HuH-7 (cell line): ENCODE measurements at regions not wholly inside any gene's neighbourhood (a gene's known extent, or its start where the extent isn't known, plus 50 kb on each side); places are given as distances from the start of the nearest gene placed in this dataset.
"Not testable (repeated sequence)": the region's sequence is repeated elsewhere in the genome, so short reads cannot be mapped to it uniquely, and the experiment has no call there.

Experiments
- DNase-seq: peaks from one replicate; pipeline ENCODE4 v3.0.0; 2011; ENCODE audit warnings: low spot score

- DNase-seq = not testable (repeated sequence)
Measured at GRCh38 chr11:67768001-67768730, 93.7 kb upstream of the ALDH3B2 start.

GRCh38 chr11:67761211-67761610 lies 86.8 kb upstream of the ALDH3B2 start:
- DNase-seq = not testable (repeated sequence)

DNA sequence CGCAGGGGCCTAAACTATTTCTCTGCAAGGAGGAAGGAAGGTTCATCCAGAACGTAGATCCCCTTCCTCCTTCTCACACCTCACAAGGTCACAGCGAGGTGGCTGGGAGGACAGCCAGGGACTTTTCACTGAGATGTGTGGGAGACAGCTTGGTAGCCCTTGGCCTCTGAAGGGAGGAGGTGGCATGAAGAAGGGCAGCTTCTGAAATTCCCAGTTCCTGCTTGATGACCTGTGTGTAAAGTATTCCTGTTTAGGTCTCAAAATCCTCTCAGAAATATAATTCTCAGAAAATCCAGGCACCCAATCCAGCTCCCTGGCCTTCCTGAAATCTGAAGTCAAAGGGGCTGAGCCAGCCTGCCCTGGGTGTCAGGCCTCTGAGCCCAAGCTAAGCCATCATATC lies 84.9 kb upstream of the ALDH3B2 start:
- DNase-seq = not testable (repeated sequence)

DNA sequence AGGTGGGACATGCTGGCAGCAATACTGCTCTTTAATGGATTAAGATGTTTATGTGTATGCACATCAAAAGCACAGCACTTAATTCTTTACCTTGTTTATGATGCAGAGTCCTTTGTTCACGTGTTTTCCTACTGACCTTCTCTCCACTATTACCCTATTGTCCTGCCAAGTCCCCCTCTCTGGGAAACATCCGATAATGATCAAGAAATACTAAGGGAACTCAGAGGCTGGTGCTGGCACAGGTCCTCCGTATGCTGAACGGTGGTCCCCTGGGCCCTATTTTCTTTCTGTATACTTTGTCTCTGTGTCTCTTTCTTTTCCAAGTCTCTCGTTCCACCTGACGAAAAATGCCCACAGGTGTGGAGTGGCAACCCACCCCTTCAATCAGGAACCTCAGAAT lies 84.0 kb upstream of the ALDH3B2 start:
- DNase-seq = not testable (repeated sequence)

DNA sequence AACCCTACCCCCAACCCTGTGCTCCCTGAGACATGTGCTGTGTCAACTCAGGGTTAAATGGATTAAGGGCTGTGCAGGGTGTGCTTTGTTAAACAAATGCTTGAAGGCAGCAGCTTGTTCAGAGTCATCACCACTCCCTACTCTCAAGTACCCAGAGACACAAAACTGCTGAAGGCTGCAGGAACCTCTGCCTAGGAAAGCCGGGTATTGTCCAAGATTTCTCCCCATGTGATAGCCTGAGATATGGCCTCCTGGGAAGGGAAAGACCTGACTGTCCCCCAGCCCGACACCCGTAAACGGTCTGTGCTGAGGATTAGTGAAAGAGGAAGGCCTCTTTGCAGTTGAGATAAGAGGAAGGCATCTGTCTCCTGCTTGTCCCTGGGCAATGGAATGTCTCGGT lies 83.6 kb upstream of the ALDH3B2 start:
- not testable (repeated sequence) for DNase-seq

GRCh38 chr11:67753820-67754219 lies 79.4 kb upstream of the ALDH3B2 start:
- DNase-seq = not testable (repeated sequence)

DNA sequence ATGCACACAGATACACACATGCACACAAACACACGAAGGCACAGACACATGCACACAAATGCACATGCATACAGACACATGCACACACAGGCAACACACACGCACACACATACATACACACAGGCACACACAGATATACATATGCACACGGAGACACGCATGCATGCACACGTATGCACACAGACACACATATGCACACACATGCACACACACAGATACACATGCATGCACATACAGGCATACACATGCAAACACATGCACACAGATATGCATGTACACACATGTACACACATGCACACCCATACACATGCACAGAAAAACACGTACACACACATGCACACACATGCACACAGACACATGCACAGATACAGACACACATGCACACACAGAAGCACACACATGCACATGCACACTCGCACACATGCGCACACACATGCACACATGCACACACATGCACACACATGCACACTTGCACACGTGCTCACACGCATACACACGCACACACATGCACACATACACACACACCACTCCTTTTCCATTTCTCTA lies 70.8 kb upstream of the ALDH3B2 start:
- DNase-seq = no peak

DNA sequence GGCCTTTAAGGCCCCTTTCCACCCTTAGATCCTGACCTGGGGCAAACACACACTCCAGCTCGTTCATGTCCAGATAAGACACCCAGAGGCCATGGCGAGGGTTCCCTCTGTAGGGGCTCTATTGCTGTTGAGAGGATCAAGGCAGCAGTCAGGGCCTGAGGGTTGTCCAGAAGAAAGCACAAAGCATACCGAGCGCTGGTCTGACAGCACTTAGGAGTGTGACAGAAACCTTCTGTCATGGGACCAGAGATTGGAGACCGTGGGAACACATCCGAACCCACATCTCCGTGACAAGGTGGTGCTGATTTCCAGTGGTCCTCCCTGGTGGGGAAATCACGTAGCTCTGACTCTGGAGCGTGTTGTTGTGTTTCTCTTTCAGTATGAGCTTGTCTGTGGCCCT lies 69.8 kb upstream of the ALDH3B2 start:
- not testable (repeated sequence) for DNase-seq

DNA sequence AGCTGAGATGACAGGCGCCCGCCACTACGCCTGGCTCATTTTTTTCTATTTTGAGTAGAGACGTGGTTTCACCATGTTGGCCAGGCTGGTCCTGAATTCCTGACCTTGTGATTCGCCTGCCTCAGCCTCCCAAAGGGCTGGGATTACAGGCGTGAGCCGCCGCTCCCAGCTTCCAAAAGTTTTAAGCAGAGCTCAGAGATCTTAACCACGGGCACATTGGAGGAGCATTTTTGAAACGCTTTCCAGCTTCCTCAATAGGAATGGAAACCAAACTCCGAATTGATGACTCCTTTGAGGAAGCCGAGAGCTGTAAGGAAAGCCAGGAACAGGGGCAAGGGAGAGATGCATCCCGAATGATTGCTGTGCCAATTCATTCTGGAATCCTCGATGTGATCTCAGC lies 63.8 kb upstream of the ALDH3B2 start:
- DNase-seq = not testable (repeated sequence)

DNA sequence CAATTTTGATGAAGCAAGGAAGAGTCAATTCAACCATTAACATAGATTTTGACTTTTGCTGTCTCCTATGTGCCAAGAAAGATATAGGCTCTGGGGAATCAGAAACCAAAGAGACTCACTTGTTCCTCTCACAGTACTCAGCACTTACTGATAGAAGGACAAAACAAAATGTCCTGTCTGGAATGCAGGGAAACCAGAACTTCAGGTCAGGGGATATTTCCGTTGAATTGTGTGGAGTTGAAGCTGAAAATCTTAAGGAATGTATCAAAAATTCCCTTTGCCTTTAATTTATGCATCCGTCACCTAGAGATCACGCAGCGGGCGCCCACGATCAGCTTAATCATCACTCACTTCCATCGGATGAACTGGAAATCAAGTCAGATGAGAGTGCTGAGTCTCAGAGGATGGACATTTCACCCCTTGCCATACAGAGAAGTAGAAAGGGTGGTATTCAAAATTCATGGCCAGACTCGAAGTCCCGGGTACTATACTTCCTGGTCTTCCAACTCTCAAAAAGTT lies 63.2 kb upstream of the ALDH3B2 start:
- DNase-seq = not testable (repeated sequence)

DNA sequence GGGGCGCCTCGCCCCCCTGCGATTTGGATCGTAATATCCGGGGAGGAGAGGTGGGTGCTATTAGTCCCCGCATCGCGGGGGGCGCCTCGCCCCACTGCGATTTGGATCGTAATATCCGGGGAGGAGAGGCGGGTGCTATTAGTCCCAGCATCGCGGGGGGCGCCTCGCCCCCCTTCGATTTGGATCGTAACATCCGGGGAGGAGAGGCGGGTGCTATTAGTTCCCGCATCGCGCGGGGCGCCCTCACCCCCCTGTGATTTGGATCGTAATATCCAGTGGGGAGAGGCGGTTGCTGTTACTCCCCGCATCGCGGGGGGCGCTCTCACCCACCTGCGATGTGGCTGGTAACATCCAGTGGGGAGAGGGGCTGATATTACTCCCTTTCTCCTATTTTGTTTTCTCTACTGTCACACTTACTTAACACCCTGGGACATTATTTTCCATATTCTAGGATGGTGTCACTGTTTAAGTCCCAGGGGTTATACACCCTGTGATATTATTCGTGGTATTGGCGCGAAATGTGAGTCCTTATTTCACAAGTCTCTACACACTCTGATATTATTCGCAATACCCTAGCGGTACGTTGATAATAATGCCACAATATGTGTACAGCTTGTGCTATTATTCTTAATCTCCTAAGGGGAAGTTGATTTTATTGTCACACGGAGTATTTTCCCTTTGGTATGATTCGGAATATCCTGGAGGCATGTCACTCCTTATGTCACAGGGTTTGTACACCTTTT lies 57.8 kb upstream of the ALDH3B2 start:
- DNase-seq = no peak

- no peak for DNase-seq
Measured at GRCh38 chr11:67731583-67731982, 57.2 kb upstream of the ALDH3B2 start.

DNA sequence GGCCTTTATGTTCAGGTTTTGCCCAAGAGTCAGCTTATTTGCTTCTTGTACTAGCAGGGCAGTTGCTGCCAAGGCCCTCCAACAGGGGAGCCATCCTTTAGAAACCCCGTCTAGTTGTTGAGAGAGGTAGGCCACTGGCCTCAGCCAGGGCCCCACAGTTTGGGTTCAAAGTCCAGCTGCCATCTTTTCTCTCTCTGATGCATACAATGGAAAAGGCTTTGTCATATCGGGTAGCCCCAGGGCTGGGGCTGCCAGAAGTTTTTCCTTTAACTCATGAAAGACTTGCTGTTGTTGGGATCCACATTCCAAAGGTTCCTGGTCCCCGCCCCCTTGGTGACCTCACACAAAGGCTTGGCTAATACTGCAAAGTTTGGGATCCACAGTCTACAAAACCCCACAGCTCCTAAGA lies 53.7 kb upstream of the ALDH3B2 start:
- not testable (repeated sequence) for DNase-seq

DNA sequence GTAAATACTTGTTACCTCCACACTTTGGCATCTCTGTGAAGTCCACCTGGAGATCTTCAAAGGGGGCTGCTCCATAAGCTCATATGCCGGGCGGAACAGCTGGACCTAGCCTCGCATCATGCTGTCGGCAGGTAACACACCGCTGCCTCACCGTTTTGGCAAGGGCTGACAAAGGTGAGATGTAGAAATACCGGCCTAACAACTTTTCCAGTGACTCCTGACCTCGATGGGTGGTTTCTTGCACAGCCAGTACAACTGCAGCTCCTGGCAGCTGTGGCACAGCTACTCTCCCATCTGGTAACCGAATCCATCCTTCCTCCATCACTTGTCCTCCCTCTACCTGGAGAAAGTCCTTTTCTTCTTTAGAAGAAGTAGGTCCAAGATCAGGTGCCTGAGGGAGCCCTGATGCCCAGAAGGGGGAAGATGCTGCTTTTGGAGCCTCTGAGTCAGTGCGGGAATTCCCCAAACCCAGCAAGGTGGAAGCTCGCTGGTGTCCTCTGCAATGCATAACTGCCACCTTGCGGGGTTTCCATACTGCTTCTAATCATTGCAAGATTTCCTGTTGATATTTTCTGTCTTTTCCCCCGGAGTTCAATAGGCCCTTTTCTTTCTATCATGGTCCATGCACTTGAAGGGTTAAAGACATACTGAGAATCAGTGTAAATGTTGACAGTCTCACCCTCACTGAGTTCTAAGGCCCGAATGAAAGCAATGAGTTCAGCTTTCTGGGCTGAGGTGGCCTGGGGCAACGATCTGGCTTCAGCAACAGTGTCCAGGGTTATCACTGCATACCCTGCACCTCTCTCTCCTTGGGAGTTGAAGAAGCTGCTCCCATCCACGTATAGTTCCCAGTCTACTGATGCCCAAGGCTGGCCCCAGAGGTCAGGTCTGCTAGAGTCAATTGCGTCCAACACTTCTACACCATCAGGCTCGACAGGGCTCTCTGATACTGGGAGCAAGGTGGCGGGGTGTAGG lies 52.9 kb upstream of the ALDH3B2 start:
- not testable (repeated sequence) for DNase-seq
